ENCODE measurements at regions not wholly inside any gene's neighbourhood (a gene's known extent, or its start where the extent isn't known, plus 50 kb on each side); places are given as distances from the start of the nearest gene placed in this dataset.

DNA sequence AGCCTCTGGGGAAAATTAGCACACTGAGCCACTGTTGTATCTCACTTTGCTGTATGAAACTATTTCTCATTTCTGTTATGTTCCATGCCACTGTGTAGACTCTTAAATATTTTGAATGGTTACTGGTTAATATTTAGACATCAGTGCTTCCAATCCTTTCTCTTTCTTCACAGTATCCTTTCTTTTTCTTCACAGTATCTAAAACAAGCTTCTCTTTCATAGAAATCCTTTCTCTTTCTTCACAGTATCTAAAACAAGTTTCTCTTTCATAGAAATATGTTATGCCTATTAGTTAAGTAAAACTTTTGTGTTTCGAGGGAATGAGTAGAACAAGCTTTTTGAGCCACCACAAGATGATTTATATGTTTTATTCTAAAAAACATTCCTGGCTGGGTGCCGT, 326.8 kb upstream of the KLF12 start:
- TF ChIP-seq, protein P1, sequence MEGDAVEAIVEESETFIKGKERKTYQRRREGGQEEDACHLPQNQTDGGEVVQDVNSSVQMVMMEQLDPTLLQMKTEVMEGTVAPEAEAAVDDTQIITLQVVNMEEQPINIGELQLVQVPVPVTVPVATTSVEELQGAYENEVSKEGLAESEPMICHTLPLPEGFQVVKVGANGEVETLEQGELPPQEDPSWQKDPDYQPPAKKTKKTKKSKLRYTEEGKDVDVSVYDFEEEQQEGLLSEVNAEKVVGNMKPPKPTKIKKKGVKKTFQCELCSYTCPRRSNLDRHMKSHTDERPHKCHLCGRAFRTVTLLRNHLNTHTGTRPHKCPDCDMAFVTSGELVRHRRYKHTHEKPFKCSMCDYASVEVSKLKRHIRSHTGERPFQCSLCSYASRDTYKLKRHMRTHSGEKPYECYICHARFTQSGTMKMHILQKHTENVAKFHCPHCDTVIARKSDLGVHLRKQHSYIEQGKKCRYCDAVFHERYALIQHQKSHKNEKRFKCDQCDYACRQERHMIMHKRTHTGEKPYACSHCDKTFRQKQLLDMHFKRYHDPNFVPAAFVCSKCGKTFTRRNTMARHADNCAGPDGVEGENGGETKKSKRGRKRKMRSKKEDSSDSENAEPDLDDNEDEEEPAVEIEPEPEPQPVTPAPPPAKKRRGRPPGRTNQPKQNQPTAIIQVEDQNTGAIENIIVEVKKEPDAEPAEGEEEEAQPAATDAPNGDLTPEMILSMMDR (IDR thresholded peaks at IDR 0.05; ENCODE audit: low read depth, low read length, poor library complexity, severe bottlenecking): no peak
- no peak for TF ChIP-seq EZH2phosphoT487 (IDR thresholded peaks at IDR 0.05; ENCODE audit: borderline replicate concordance, low read length)
